ENCODE measurements at regions not wholly inside any gene's neighbourhood (a gene's known extent, or its start where the extent isn't known, plus 50 kb on each side); places are given as distances from the start of the nearest gene placed in this dataset.

GRCh38 chr6:18845896-18846295, 458.7 kb downstream of the RNF144B start:
- Mint-ChIP-seq H3K4me3 (no peak overlapping the region), H3K4me1 (no peaks in the 10 kb centered on the region), H3K9me3 (peaks cover 5% of the 10 kb centered on the region), H3K27ac (no peak overlapping the region), H3K36me3 (no peaks in the 10 kb centered on the region), H3K27me3 (no peaks in the 10 kb centered on the region)
- ATAC-seq, result no peak

DNA sequence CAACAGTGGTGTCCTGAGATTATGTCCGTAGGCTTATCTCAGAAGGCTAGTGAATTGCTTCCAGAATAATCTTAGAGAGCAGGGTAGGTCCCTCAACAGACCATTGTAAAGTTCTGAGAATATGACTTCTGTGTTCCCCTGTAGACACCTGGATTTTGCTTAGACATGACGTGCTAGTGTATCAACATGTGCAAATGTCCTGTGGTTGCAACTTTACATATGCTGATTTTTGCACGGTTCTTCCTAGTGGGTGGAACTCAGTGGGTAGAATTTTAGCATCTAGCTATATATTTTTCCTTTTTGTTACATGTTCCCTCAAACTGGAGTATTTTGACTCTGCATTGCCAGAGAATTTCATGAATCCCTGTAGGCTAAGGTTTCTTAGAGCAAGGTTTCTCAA, 459.2 kb downstream of the RNF144B start:
- no peak for ATAC-seq
- no peaks in the 10 kb centered on the region for H3K36me3 Mint-ChIP-seq
- no peak overlapping the region for H3K27ac Mint-ChIP-seq
- no peaks in the 10 kb centered on the region for H3K4me1 Mint-ChIP-seq
- no peak overlapping the region for H3K4me3 Mint-ChIP-seq
- peaks cover 5% of the 10 kb centered on the region for H3K9me3 Mint-ChIP-seq
- H3K27me3 Mint-ChIP-seq, result no peaks in the 10 kb centered on the region

GRCh38 chr6:18861204-18861603, 474.1 kb downstream of the RNF144B start:
- peaks cover 6% of the 10 kb centered on the region for H3K9me3 Mint-ChIP-seq
- no peak for ATAC-seq
- no peaks in the 10 kb centered on the region for H3K4me1 Mint-ChIP-seq
- H3K27ac Mint-ChIP-seq, result no peak overlapping the region
- H3K27me3 Mint-ChIP-seq, result no peaks in the 10 kb centered on the region
- H3K36me3 Mint-ChIP-seq, result no peaks in the 10 kb centered on the region
- H3K4me3 Mint-ChIP-seq, result no peak overlapping the region

GRCh38 chr6:18883268-18883667, 496.1 kb downstream of the RNF144B start:
- peaks cover 13% of the 10 kb centered on the region for H3K9me3 Mint-ChIP-seq
- ATAC-seq, result no peak
- H3K36me3 Mint-ChIP-seq, result no peaks in the 10 kb centered on the region
- no peaks in the 10 kb centered on the region for H3K4me1 Mint-ChIP-seq
- no peak overlapping the region for H3K27ac Mint-ChIP-seq
- no peaks in the 10 kb centered on the region for H3K27me3 Mint-ChIP-seq
- no peak overlapping the region for H3K4me3 Mint-ChIP-seq

GRCh38 chr6:18883851-18884250, 496.7 kb downstream of the RNF144B start:
- no peak overlapping the region for H3K27ac Mint-ChIP-seq
- peaks cover 10% of the 10 kb centered on the region for H3K9me3 Mint-ChIP-seq
- no peaks in the 10 kb centered on the region for H3K4me1 Mint-ChIP-seq
- no peaks in the 10 kb centered on the region for H3K36me3 Mint-ChIP-seq
- H3K27me3 Mint-ChIP-seq, result no peaks in the 10 kb centered on the region
- ATAC-seq, result no peak
- no peak overlapping the region for H3K4me3 Mint-ChIP-seq

DNA sequence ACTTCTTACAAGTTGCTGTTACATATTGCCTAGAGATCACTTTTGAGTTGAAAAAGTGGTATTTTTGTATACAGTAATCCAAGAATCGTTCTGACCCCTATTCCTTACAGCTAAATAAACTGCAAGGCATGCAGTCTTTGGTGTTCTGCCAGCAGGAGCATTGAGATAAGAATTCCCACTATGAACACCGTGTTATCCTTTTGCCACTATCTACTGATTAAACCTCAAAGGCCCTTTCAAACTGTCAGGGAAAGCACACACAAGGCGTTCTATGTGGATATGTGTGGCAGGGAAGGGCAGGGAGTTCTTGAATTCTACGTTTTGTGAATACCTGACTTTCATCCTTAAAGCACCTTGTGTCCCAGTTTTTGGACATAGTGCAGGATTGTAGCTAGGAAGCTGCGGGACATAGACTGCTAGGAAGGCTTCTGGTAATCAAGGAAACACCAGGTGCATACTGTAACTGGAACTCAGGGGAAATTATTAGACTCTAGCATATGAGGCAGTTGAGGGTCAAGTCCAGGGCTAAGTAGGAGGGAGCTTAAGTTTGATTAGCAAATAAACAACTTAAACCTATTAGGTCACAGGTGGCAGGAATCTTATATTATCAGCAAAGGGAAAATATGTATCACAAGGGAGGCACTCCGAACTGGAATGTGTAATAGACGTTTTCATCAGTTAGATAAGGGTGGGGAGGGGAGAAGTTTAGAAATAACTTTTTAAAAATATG, 506.6 kb downstream of the RNF144B start:
- H3K4me1 Mint-ChIP-seq, result no peaks in the 10 kb centered on the region
- H3K4me3 Mint-ChIP-seq, result no peak overlapping the region
- ATAC-seq, result no peak
- H3K9me3 Mint-ChIP-seq, result peaks cover 2% of the 10 kb centered on the region
- no peaks in the 10 kb centered on the region for H3K27me3 Mint-ChIP-seq
- no peak overlapping the region for H3K27ac Mint-ChIP-seq
- no peaks in the 10 kb centered on the region for H3K36me3 Mint-ChIP-seq

DNA sequence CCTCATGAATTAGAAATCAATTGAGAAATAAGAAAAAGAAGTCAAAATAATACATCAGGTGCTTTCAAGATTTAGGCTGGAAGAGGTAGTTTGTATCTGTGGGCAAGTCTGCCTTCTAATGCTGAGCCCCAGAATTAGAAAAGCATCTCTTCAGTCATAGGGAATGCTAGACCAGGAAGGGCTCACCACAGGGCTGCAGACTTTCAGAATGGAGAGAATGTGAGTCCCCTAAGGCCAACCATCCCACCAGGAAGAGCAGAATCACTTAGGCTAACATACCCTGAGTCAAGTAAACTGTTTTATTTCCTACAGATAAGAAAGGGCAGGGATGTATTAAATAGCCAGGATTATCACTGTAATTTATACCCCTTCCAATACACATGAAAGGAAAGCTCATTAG, 510.2 kb downstream of the RNF144B start:
- ATAC-seq, result no peak
- no peaks in the 10 kb centered on the region for H3K27me3 Mint-ChIP-seq
- no peak overlapping the region for H3K4me3 Mint-ChIP-seq
- peaks cover 4% of the 10 kb centered on the region for H3K9me3 Mint-ChIP-seq
- H3K36me3 Mint-ChIP-seq, result no peaks in the 10 kb centered on the region
- no peaks in the 10 kb centered on the region for H3K4me1 Mint-ChIP-seq
- H3K27ac Mint-ChIP-seq, result no peak overlapping the region

DNA sequence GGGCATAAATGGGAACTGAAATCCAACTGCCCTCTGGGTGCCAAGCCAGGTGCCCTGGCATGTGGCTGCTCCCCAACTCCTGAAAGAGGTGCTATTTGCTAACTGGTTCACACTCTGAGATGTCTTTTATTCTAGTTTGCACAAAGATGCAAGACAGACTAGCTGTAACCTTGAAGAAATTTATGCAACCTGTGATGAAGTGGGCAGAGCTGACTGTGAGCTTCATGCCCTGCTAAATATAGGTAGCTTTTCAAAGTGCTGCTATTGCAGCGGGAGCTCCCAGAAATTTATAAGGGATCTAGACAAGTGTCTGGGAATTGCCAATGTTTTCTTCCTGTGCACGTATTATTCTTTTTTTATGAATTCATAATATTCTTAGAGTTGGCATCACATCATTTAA, 517.5 kb downstream of the RNF144B start:
- Mint-ChIP-seq H3K9me3 (peaks cover 3% of the 10 kb centered on the region), H3K27ac (no peak overlapping the region), H3K4me1 (no peaks in the 10 kb centered on the region), H3K4me3 (no peak overlapping the region), H3K36me3 (no peaks in the 10 kb centered on the region), H3K27me3 (no peaks in the 10 kb centered on the region)
- no peak for ATAC-seq

DNA sequence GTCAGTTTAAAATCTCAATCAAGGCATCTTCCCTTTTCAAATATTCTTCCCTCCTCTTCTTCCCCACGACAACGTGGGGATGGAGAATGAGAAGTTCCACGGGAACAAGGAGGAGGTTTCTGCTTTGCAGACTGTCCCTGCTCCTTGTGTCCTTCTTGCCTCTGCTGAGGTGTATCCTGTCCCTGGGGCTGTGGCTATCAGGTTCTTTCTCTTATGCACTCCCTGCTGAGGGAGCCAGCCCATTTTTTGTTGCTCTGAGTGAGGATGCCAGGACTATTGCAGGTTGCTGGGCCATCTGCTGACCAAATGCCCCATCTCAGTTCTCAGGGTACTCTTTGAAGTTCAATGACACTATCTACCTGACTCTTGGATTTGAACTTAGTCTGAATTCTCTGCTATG, 533.6 kb downstream of the RNF144B start:
- no peaks in the 10 kb centered on the region for H3K4me1 Mint-ChIP-seq
- no peak overlapping the region for H3K4me3 Mint-ChIP-seq
- no peaks in the 10 kb centered on the region for H3K36me3 Mint-ChIP-seq
- H3K27ac Mint-ChIP-seq, result no peak overlapping the region
- no peak for ATAC-seq
- no peaks in the 10 kb centered on the region for H3K27me3 Mint-ChIP-seq
- peaks cover 21% of the 10 kb centered on the region for H3K9me3 Mint-ChIP-seq

DNA sequence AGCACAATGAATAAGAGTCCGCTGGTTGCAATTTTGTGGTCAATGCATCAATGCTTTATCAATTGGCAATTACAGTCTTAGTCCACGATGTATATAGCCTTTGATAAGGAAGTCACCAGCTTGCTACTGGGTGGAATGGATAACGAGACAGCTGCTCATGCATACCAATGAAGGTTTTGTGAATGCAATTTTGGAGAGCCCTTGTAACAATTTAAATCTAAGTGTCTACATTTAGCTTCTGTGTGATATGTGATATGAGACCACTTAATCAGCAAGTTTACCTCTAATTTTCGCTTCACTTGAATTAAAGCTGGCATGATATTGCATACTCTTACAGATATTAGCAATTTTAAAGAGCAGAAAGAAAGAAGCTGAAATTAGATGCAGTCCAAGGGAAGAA, 543.9 kb downstream of the RNF144B start:
- Mint-ChIP-seq H3K27me3 (no peaks in the 10 kb centered on the region), H3K4me1 (no peaks in the 10 kb centered on the region), H3K4me3 (no peak overlapping the region), H3K36me3 (no peaks in the 10 kb centered on the region), H3K9me3 (peaks cover 3% of the 10 kb centered on the region), H3K27ac (no peak overlapping the region)
- ATAC-seq, result no peak

GRCh38 chr6:18958146-18958545, 571.0 kb downstream of the RNF144B start:
- no peak for ATAC-seq
- H3K9me3 Mint-ChIP-seq, result peaks cover 3% of the 10 kb centered on the region
- no peaks in the 10 kb centered on the region for H3K4me1 Mint-ChIP-seq
- no peaks in the 10 kb centered on the region for H3K36me3 Mint-ChIP-seq
- H3K4me3 Mint-ChIP-seq, result no peak overlapping the region
- H3K27ac Mint-ChIP-seq, result no peak overlapping the region
- no peaks in the 10 kb centered on the region for H3K27me3 Mint-ChIP-seq

GRCh38 chr6:18961566-18961965, 574.4 kb downstream of the RNF144B start:
- no peaks in the 10 kb centered on the region for H3K4me1 Mint-ChIP-seq
- H3K9me3 Mint-ChIP-seq, result peaks cover 13% of the 10 kb centered on the region
- H3K27me3 Mint-ChIP-seq, result no peaks in the 10 kb centered on the region
- ATAC-seq, result no peak
- H3K27ac Mint-ChIP-seq, result no peak overlapping the region
- H3K4me3 Mint-ChIP-seq, result no peak overlapping the region
- no peaks in the 10 kb centered on the region for H3K36me3 Mint-ChIP-seq

- Mint-ChIP-seq H3K4me3 (no peak overlapping the region), H3K27ac (no peak overlapping the region), H3K36me3 (no peaks in the 10 kb centered on the region), H3K9me3 (peaks cover 9% of the 10 kb centered on the region), H3K27me3 (no peaks in the 10 kb centered on the region), H3K4me1 (no peaks in the 10 kb centered on the region)
- ATAC-seq, result no peak
These were observed 575.3 kb downstream of the RNF144B start for GRCh38 chr6:18962361-18962905.

- Mint-ChIP-seq H3K4me1 (no peaks in the 10 kb centered on the region), H3K27me3 (no peaks in the 10 kb centered on the region), H3K36me3 (no peaks in the 10 kb centered on the region), H3K27ac (no peak overlapping the region), H3K4me3 (no peak overlapping the region), H3K9me3 (peaks cover 18% of the 10 kb centered on the region)
- no peak for ATAC-seq
These were observed 576.3 kb downstream of the RNF144B start for GRCh38 chr6:18963439-18963838.

- Mint-ChIP-seq H3K27me3 (no peaks in the 10 kb centered on the region), H3K36me3 (no peaks in the 10 kb centered on the region), H3K27ac (no peak overlapping the region), H3K4me3 (no peak overlapping the region), H3K4me1 (no peaks in the 10 kb centered on the region), H3K9me3 (peaks cover 7% of the 10 kb centered on the region)
- no peak for ATAC-seq
These were observed 586.1 kb downstream of the RNF144B start for GRCh38 chr6:18973251-18973650.

DNA sequence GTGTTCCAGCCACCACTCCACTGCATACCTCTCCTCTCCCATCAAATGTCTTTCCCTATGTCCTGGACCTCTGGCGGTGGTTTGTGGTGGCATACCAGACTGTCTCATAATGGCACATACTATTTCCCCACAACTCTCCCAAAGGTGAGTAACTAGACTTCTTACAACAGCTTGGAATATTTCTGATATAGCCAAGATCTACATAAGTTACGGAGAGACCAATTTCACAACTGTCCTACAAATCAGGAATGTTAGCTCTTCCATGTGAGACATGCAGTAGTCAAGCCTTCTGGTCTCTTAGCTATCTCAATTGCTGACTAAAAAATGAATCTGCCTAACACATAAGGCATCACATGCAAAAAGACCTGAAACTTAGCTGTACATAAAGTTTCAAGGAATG, 588.9 kb downstream of the RNF144B start:
- no peaks in the 10 kb centered on the region for H3K36me3 Mint-ChIP-seq
- no peak overlapping the region for H3K27ac Mint-ChIP-seq
- H3K4me1 Mint-ChIP-seq, result no peaks in the 10 kb centered on the region
- peaks cover 3% of the 10 kb centered on the region for H3K9me3 Mint-ChIP-seq
- H3K27me3 Mint-ChIP-seq, result no peaks in the 10 kb centered on the region
- ATAC-seq, result no peak
- no peak overlapping the region for H3K4me3 Mint-ChIP-seq

All from stimulated activated memory B cell treated with anti-CD40 and anti-IgM and Interleukin-4, amounts not matched to agents 10 μg/mL and 1 μg/mL and 100 μg/mL, for 72 hours (primary cell).